ENCODE measurements at regions not wholly inside any gene's neighbourhood (a gene's known extent, or its start where the extent isn't known, plus 50 kb on each side); places are given as distances from the start of the nearest gene placed in this dataset.

DNA sequence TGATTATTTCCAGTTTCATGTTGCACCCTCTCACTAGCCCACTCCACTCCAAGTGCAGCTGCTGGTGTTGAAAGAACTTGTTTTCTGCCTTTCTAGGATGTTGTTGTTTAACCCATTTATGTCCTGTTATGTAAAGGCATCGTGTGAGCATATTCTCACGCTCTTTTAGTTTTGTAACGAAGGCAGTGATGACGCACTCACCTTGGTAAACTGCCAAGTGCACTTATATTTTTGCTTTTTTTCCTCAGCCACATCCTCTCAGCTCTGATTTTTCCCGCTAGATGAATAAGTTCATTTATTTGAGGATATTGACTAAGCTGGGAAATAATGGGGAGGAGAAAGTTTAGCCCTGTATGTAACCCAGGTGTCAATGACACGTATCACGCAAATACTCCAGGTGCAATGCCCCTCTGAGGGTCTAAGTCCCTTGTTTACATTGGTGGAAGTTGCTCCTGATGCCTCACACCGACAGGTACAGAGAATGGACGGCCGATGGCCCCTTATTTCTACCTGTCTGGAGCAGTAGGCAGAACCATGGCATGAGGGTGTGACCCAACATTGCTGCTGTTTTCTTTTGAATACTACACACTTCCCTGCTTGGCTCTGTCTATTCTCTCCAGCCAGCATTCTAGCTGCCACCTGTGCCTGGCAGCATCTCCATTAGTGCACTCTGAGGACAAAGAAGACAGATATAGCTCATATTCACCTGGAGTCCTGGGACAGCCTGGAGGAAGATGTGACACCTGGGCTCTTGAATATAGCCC, 132.7 kb upstream of the SLC24A3 start:
- DNase-seq: no peak

DNA sequence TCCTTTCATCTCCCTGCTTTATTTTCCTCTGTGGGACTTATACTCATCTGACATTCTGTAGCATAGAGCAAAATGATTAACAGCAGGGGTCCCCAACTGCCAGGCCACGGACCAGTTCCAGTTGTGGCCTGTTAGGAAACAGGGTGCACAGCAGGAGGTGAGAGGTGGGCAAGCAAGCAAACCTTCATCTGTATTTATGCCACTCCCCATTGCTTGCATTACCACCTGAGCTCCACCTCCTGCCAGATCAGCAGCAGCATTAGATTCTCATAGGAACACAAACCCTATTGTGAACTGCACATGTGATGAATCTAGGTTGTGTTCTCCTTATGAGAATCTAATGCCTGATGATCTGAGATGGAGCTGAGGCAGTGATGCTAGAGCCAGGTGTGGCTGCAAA, 130.5 kb upstream of the SLC24A3 start:
- no peak for DNase-seq

- no peak for DNase-seq
Observed at GRCh38 chr20:19083136-19083621, 129.3 kb upstream of the SLC24A3 start.

DNA sequence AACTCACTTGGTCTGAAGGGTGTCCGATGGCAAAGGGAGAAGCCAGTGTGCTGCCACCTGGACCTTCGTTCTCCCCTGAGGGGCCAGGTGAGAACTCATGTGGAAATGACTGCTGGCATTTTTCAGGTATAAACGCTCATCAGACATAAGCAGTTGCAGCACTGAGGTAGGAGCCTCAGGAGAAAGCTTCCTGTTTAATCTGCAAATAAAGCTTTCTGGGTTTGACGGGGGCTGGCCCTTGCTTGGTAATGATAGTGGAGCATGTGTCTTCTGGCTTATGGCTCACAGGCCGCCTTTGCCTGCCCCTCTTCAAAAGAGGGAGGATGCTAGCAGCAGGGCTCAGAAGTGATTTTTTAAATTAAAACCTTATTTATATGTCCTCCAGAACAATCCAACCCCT, 122.1 kb upstream of the SLC24A3 start:
- DNase-seq: no peak

- DNase-seq: no peak
Observed at GRCh38 chr20:19094959-19095541, 117.4 kb upstream of the SLC24A3 start.

DNA sequence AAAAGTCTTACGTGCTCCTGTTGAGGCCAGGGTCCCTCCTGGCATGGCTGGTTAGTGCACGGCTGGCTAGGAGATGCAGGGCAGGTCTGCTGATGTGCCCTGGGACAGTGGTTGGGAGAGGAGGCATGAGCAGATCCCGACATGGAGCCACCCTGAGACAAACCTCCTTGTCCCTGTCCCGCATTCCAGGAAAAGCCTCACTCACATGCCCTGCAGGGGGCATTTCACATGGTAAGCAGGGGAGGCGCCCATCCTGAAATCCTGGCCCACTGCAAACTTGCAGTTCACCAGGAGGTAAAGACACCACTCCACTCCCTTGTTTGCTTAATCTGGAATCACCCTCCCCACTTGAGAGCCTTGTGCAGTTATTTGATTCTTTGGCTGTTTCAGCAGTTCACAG, 116.7 kb upstream of the SLC24A3 start:
- DNase-seq: no peak

GRCh38 chr20:19096843-19097242, 115.6 kb upstream of the SLC24A3 start:
- no peak for DNase-seq

DNA sequence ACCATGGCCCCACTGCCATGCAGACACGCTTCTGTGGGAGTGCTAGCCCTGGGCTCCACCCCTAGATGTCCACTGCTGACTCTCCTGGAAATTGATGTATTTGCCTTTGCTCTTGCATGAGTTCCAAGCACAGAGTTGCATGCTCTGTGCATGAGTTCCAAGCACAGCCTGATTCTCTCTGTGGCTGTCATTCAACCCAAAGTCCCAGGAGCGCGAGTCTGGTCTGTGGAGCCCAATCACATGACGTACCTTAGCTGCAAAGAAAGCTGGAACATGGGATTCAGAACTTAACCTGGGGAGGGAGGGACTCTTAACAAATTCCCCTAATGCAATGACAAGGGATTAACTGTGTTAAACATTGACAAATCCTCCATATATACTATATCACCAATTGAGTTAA, 114.3 kb upstream of the SLC24A3 start:
- no peak for DNase-seq

DNA sequence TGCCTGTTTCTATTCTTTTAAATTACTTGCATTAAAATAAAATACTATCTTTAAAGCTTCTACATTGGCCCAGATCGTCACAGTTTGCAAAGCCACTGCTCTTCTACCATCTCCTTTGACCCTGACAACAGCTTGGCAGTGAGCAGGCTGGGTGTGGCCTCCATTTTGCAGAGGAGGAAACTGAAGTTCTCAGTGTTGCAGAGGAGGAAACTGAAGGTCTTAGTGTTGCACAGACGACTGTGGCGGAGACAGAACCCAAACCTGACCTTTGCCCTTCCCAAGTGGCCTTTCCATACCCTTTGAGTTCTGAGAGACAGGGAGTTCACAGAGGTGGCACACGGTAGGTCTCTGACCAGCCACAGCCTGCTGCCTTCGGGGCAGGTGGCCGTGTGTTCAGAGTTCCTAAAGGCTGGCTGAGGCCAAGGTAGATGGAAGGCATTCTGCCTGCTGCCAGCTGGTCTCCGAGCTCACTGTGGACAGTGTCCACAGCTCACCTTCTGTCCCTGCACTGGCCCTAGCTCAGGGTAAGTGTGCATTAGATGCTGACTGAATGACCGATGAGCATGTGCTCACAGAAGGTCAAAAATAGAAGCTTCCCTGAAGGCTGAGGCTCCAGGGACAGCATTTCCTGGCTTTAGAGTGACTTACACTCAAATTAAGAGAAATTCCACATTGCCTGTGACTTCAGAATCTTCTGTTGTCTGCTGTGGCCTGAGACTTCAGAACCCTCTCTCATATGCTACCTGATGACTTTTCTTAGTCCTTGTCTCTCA, 113.5 kb upstream of the SLC24A3 start:
- DNase-seq: no peak

DNA sequence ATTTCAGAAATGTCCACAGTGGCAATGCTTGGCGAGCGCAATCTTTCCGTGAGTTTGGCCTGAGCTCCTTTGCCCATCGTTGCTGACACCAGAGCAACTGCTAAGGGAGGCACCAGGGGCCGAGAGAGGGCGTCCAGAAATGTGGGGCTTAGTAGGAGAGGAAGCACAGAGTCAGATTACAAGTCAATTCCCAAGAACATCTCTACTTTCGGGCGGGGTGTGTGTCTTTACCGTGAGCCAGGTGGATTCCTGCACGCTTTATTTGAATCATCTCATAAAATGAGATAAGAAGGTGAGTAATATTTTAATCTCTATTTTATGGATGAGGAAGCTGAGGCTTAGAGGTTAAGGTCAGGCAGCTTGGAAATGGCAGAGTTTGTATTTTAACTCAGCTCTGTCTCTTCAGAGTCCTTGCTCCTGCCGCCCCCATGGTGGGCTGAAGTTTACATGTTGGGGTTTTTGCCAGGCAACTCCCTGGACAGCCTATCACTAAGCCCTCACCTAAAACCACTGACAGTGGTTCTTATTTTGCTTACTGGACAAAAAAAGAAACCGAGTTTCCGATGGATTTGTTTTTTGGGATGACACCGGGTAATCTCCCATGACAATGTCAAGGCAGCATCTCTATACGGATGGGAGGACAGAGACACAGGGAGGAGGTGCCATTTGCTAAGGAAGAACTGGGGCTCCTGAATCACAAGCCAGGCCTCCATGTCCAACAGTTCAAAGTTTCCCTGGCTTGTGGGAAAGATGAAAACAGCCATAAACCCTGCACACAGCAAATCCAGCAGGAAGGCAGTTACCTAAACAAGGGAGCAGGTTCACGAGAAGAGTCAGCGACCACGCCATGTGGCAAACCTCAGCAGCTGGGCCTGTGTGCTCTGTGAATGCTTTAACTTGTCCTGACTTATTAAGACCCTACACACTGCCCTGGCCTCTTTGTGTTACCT, 112.6 kb upstream of the SLC24A3 start:
- no peak for DNase-seq

DNA sequence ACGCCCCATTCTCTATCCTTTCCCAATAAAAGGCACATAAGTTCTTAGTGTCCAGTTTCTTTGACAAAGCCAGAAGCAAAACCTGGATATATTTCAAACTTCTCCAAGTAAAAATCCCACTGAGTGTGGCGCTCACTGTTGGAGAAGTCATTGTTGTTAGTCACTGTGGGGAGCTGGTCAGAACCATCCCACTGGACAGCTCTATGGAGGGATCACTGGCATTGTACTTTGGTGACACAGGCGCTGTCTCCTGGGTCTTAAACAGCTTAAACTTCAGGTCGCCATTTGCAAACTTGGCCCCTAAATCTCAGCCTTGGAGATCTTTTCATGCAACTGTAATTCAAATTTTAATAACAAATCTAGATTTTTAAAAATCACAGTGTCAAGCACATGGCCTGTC, 111.5 kb upstream of the SLC24A3 start:
- DNase-seq: no peak

- no peak for DNase-seq
Observed at GRCh38 chr20:19104186-19104585, 108.3 kb upstream of the SLC24A3 start.

DNA sequence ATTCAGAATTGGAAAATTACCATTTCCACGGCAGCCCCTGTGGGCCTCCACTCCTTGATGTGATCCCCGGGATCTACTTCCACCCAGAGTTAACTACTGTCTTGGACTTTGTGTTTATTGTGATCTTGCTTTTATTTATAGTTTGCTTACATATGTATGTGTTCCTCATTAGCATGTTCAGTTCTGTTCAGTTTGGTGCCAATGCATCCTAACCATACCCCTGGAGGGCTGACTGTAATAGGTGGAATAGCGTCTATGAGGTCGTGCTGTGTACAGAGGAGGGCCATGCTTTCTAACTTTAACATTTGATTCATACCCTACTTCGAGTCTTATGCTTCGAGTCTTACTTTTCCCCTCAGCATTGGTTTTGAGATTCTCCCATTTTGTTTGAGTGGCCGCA, 104.3 kb upstream of the SLC24A3 start:
- no peak for DNase-seq

DNA sequence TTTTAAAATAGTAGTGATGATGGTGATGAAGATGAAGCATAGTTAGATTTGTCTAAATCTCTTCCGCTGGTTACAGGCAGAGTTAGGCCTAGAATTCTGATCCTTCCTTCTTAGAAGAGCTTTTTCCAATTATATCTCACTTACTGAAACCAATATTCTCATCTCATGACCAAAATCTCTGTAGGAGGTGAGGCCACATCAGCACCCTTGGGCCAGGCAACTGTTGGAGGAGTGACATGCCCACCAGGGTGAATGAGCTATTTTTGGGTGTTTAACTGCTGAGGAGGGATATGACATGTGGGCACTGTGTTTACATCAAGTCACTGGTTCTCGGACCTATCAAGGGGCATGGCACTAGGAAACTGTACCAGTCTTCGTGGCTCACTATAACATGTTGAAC, 102.2 kb upstream of the SLC24A3 start:
- DNase-seq: no peak

DNA sequence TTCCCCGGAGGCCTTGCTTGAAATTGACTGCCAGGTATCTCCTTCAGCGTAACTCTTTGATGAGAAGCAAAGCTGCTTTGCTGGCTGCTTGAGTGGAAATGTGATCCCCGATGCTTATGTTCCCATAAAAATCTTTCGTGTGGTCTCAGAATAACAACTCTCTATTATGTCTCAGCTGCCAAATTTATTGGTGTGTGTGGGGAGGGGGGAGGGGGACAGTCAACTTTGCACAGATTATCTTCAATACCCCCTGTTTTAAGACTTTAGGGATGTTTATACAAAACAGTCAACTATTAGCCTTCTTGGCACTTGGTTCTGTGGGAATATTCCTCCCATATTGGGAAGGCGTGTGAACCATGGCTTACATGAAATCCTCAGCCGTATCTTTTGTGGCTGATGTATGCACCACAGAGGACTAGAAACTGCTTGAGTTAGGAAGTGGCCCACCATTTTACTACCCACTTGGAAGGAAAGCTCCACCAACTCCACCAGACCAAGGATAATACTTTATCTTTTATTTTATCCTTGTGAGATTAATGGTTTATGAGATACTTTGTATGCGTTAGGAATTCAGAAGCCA, 101.5 kb upstream of the SLC24A3 start:
- DNase-seq: no peak

DNA sequence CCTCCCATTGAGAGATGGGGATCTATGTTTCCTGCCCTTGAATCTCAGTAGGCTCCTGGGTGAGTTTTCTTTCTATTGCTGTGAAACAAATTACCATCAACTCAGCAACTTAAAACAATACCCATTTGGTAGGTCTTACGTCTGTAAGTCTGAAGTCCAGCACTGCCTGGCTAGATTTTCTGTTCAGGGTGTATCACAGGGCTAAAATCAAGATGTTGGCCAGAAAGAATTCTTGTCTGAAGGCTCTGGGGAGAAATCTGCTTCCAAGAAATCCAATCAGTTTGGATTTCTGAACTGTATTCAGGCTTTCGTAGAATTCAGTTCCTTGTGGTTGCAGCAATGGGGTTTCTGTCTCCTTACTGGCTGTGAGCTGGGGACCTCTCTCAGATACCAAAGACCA, 99.6 kb upstream of the SLC24A3 start:
- no peak for DNase-seq

GRCh38 chr20:19113343-19113930, 99.0 kb upstream of the SLC24A3 start:
- no peak for DNase-seq

- DNase-seq: no peak
Observed at GRCh38 chr20:19114410-19114809, 98.0 kb upstream of the SLC24A3 start.

GRCh38 chr20:19115581-19115980, 96.9 kb upstream of the SLC24A3 start:
- no peak for DNase-seq

DNA sequence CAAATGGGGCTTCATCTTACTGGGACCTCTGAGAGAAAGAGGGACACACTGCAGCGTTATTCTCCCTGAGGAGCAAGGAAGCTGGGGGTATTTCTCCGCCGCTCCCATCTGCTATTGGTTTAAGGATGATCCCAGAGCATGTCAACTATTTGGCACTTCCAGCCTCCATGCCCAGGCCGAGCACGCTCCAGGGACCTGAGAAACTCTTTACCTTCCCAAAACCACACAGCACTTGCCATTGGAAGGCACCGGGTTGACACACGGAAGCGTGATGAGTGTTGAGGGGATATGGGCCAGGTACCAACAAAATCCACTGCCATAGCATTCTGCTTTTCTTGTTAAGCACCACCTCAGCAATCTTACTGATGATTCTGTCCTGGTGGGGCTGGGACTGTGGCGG, 92.4 kb upstream of the SLC24A3 start:
- DNase-seq: no peak

DNA sequence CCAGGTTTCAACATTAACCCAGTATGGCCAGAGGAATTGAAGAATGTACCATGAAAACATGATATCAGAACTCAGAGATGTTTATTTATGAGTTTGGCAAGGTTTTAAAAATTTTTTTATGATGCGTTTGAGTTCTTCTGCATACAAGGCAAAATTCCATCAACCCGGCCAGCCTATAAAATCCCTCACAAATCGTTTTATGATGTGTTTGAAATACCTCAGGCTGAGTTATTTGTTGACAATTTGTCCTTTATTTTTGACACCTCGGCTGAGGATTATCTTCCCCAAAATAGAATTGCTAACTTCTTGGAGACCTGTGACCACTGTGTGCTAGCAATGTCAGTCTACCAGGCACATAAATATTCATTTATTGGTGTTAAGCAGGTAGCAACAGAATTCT, 91.9 kb upstream of the SLC24A3 start:
- no peak for DNase-seq

GRCh38 chr20:19121463-19121862, 91.0 kb upstream of the SLC24A3 start:
- no peak for DNase-seq
